GM06990 (cell line): ENCODE measurements at regions not wholly inside any gene's neighbourhood (a gene's known extent, or its start where the extent isn't known, plus 50 kb on each side); places are given as distances from the start of the nearest gene placed in this dataset.

ENCODE experiments used
- DNase-seq: peaks from one replicate; pipeline ENCODE4 v3.0.0-alpha.2; 2011; ENCODE audit not compliant: insufficient read length; ENCODE audit errors: extremely low read depth
- H3K27me3 ChIP-seq: replicated peaks from 2 replicates; pipeline ENCODE4 v1.6.0; 2011; ENCODE audit warnings: low read length; ENCODE audit not compliant: control insufficient read depth, insufficient read depth
- H3K36me3 ChIP-seq: 2 replicates; pipeline ENCODE4 v1.5.1; 2011; ENCODE audit warnings: low read length; ENCODE audit not compliant: control insufficient read depth, insufficient read depth
- H3K4me3 ChIP-seq: replicated peaks from 2 replicates; pipeline ENCODE4 v1.5.1; 2011; ENCODE audit warnings: low read depth, mild to moderate bottlenecking, control low read depth, low read length
- CTCF ChIP-seq: IDR thresholded peaks from 2 replicates; pipeline ENCODE4 v1.5.1; 2011; ENCODE audit warnings: low read length, control low read depth, mild to moderate bottlenecking, inconsistent platforms; ENCODE audit not compliant: insufficient read depth, poor library complexity, severe bottlenecking

DNA sequence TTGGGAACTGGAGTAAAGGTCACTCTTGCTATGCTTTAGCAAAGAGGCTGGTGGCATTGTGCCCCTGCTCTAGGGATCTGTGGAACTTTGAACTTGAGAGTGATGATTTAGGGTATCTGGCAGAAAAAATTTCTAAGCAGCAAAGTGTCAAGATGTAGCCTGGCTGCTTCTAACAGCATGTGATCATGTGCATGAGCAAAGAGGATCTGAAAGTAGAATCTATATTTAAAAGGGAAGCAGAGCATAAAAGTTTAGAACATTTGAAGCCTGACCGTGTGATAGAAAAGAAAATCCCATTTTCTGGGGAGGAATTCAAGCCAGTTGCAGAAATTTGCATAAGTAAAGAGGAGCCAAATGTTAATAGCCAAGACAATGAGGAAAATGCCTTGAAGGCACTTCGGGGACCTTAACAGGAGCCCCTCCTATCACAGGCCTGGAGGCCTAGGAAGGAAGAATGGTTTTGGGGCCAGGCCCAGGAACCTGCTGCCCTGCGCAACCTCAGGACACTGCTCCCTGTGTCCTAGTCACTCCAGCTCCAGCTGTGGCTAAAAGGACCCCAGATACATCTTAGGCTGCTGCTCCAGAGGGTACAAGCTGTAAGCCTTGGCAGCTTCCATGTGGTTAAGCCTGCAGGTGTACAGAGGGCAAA lies 212.2 kb upstream of the LINGO1 start:
- no peak for TF ChIP-seq CTCF
- peaks cover 1% of the 10 kb centered on the region; the same call in 1 of the 2 replicates for H3K27me3 ChIP-seq
- no peak overlapping the region for H3K4me3 ChIP-seq
- DNase-seq: no peak
- no peaks in the 10 kb centered on the region for H3K36me3 ChIP-seq

DNA sequence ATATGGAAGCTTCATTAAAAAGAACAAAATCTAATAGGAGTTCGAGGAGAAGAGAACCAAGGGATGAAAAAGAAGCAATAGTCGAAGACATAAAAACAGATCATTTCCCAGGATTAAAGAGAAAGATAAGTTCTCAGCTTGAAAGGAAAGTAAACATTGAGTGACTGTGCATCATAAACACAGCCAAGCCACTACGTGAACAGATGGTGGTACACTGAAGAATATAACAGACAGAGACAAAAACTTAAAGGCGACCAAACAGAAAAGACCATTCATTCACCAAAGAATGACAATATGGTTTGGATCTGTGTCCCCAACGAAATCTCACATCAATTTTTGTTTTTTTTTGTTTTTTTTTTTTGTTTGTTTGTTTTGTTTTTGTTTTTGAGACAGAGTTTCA lies 210.8 kb upstream of the LINGO1 start:
- no peak overlapping the region for H3K4me3 ChIP-seq
- no peak for DNase-seq
- no peaks in the 10 kb centered on the region for H3K36me3 ChIP-seq
- H3K27me3 ChIP-seq: peaks cover 3% of the 10 kb centered on the region
- no peak for TF ChIP-seq CTCF

GRCh38 chr15:77840991-77841775 lies 208.5 kb upstream of the LINGO1 start:
- TF ChIP-seq CTCF: no peak
- no peak for DNase-seq
- Histone ChIP-seq H3K27me3 (peaks cover 3% of the 10 kb centered on the region), H3K4me3 (no peak overlapping the region), H3K36me3 (no peaks in the 10 kb centered on the region)

DNA sequence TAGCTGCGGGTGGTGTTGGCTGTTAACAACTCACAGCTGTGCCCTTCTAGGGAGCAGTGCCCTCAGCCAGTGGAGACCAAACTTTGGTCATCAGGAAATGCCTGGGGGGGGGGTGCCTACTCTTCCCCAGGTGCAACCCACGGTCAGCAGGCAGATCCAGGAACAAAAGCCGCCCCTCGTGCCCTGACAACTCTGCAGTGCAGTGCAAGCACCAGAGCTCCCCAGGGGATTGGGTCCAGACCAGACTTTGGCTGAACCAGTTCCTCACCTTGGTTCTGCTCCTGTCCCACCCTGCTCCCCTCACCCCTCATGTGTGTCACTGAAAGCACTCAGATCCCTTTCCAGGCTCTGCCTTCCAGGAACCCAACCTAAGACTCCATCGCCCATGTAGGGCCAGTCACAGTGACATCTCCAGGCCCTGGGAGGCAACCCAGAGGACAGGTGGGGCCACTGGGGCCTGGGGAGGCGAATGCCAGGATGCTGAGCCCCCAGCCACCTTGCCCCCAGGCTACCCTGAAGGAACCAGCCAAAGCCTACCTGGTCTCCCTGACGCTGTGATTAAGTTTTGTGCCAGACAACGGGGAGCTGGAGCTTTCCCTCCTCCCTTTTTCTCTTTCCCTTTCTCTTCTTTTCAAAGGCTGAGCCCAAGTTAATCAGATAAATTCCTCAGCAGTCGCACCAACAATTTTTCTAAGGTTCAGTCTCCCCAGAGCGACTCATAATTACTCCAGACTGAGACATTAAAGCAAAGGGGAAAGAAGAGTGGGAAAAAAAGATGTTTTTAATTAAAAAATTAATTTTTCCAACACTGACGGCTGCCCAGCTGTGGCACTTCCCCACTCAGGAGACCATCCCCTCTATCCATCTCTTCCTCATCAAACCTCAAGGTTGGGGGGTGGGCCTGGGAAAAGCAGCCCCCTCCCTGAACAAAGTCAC lies 207.5 kb upstream of the LINGO1 start:
- Histone ChIP-seq H3K36me3 (no peaks in the 10 kb centered on the region), H3K27me3 (peaks cover 3% of the 10 kb centered on the region), H3K4me3 (no peak overlapping the region)
- DNase-seq: no peak
- TF ChIP-seq CTCF: no peak

- DNase-seq: no peak
- no peaks in the 10 kb centered on the region for H3K36me3 ChIP-seq
- H3K27me3 ChIP-seq: peaks cover 3% of the 10 kb centered on the region
- TF ChIP-seq CTCF: no peak
- no peak overlapping the region for H3K4me3 ChIP-seq
Measured at GRCh38 chr15:77839456-77839855, 206.7 kb upstream of the LINGO1 start.
